NCI-H460 (cell line): ENCODE measurements at regions not wholly inside any gene's neighbourhood (a gene's known extent, or its start where the extent isn't known, plus 50 kb on each side); places are given as distances from the start of the nearest gene placed in this dataset.

Experiments used
- DNase-seq: peaks from one replicate; pipeline ENCODE4 v3.0.0-alpha.2; 2016; ENCODE audit warnings: low read depth; ENCODE audit errors: extremely low read depth

- no peak for DNase-seq
These were observed 551.1 kb downstream of the PSAT1 start for GRCh38 chr9:78848061-78848460.

GRCh38 chr9:78856144-78856543, 559.2 kb downstream of the PSAT1 start:
- DNase-seq, result no peak

GRCh38 chr9:78856781-78857180, 559.9 kb downstream of the PSAT1 start:
- DNase-seq, result no peak

GRCh38 chr9:78857373-78858225, 560.7 kb downstream of the PSAT1 start:
- DNase-seq, result no peak

- no peak for DNase-seq
These were observed 561.3 kb downstream of the PSAT1 start for GRCh38 chr9:78858266-78858665.

GRCh38 chr9:78860801-78861475, 564.0 kb downstream of the PSAT1 start:
- DNase-seq, result no peak

- DNase-seq, result no peak
These were observed 566.6 kb downstream of the PSAT1 start for GRCh38 chr9:78863531-78863930.

GRCh38 chr9:78865737-78866136, 568.8 kb downstream of the PSAT1 start:
- DNase-seq, result peak; percentile 51

- DNase-seq, result peak; percentile 92
These were observed 569.5 kb downstream of the PSAT1 start for GRCh38 chr9:78866207-78867132.

- DNase-seq, result no peak
These were observed 574.1 kb downstream of the PSAT1 start for GRCh38 chr9:78871086-78871451.

GRCh38 chr9:78871452-78872331, 574.8 kb downstream of the PSAT1 start:
- peak; percentile 87 for DNase-seq

- DNase-seq, result no peak
These were observed 577.1 kb downstream of the PSAT1 start for GRCh38 chr9:78874061-78874460.

GRCh38 chr9:78879324-78880100, 582.6 kb downstream of the PSAT1 start:
- DNase-seq, result no peak

GRCh38 chr9:78881295-78881694, 584.4 kb downstream of the PSAT1 start:
- no peak for DNase-seq

- DNase-seq, result no peak
These were observed 585.6 kb downstream of the PSAT1 start for GRCh38 chr9:78882481-78882880.

- DNase-seq, result peak; percentile 46
These were observed 587.8 kb downstream of the PSAT1 start for GRCh38 chr9:78884611-78885150.

- no peak for DNase-seq
These were observed 595.3 kb downstream of the PSAT1 start for GRCh38 chr9:78892182-78892581.

- no peak for DNase-seq
These were observed 595.8 kb downstream of the PSAT1 start for GRCh38 chr9:78892769-78893168.

GRCh38 chr9:78893774-78894401, 597.0 kb downstream of the PSAT1 start:
- no peak for DNase-seq
